Panc1 (cell line): ENCODE measurements at regions not wholly inside any gene's neighbourhood (a gene's known extent, or its start where the extent isn't known, plus 50 kb on each side); places are given as distances from the start of the nearest gene placed in this dataset.
A peak's percentile ranks its signal among the peaks of the same experiment; 100 is the strongest.

ENCODE experiments used
- ATAC-seq: fragments of 200-7000 bp; cut with Tn5 transposase; 2 replicates; pipeline ENCODE4 v1.9.1; 2020; ENCODE audit warnings: mild to moderate bottlenecking, moderate library complexity
- BruUV-seq: library from RNA; stranded (reverse); fragments of 400-500 nt; replicated peaks from 2 replicates; lab custom pipeline; 2021; lab: Mats Ljungman, UMichigan
- CTCF ChIA-PET: fragments of 300-600 bp; sonication (Branson Sonifier 250); formaldehyde crosslinking; loops from one replicate; lab custom pipeline; 2022; ENCODE audit warnings: antibody characterized with exemption; lab: Charles Lee
- POLR2A ChIA-PET: fragments of 300-600 bp; sonication (Branson Sonifier 250); formaldehyde crosslinking; loops from one replicate; lab custom pipeline; 2022; ENCODE audit warnings: antibody characterized with exemption; lab: Charles Lee
- DNase-seq: peaks from one replicate; pipeline ENCODE4 v3.0.0-alpha.2; 2010; ENCODE audit warnings: low read depth, low spot score
- H3K27ac ChIP-seq: 2 replicates; pipeline ENCODE4 v1.5.1; 2011; ENCODE audit warnings: mild to moderate bottlenecking, low read length, inconsistent platforms
- H3K27me3 ChIP-seq: fragments of 200-500 bp; sonication (Bioruptor generic); 2 replicates; pipeline ENCODE4 v1.6.0; 2014; ENCODE audit warnings: low read length, inconsistent platforms; ENCODE audit not compliant: control insufficient read depth, insufficient read depth
- H3K36me3 ChIP-seq: fragments of 200-500 bp; sonication (Bioruptor generic); 2 replicates; pipeline ENCODE4 v1.5.1; 2014; ENCODE audit warnings: inconsistent platforms, mild to moderate bottlenecking, low read length, moderate library complexity; ENCODE audit not compliant: control insufficient read depth, insufficient read depth
- H3K4me1 ChIP-seq: 2 replicates; pipeline ENCODE4 v1.5.1; 2011; ENCODE audit warnings: inconsistent platforms, mild to moderate bottlenecking, low read length, moderate library complexity; ENCODE audit not compliant: control insufficient read depth, insufficient read depth
- H3K4me3 ChIP-seq, 2 experiments: 2 replicates each; pipeline ENCODE4 v1.5.1; 2011 to 2012; ENCODE audit warnings: low read depth in 2 of 2, low read length in 2 of 2, mild to moderate bottlenecking in 2 of 2, inconsistent platforms in 1 of 2, moderate library complexity in 1 of 2
- H3K9me3 ChIP-seq: fragments of 200-500 bp; sonication (Bioruptor generic); 2 replicates; pipeline ENCODE4 v1.5.1; 2014; ENCODE audit warnings: low read depth, mild to moderate bottlenecking, inconsistent platforms, low read length, moderate library complexity; ENCODE audit not compliant: control insufficient read depth, insufficient read depth
- CTCF ChIP-seq: fragments of 450-650 bp; IDR thresholded peaks from 2 replicates; pipeline ENCODE4 v1.5.1; 2017; ENCODE audit warnings: mild to moderate bottlenecking
- POLR2AphosphoS5 ChIP-seq: IDR thresholded peaks from 2 replicates; pipeline ENCODE4 v1.6.1; 2012; ENCODE audit warnings: mild to moderate bottlenecking, low read depth, low read length, moderate library complexity
- SIN3A ChIP-seq: IDR thresholded peaks from 2 replicates; pipeline ENCODE4 v1.6.1; 2012; ENCODE audit warnings: low read depth, mild to moderate bottlenecking, low read length, moderate library complexity, borderline replicate concordance; ENCODE audit not compliant: insufficient read depth
- TCF7L2 ChIP-seq: IDR thresholded peaks from 2 replicates; pipeline ENCODE4 v1.6.1; 2011; ENCODE audit warnings: mild to moderate bottlenecking, low read depth, low read length, inconsistent platforms
- in situ Hi-C: cut with HindIII; loops from 2 replicates; pipeline ENCODE4 v1.10.0; 2016; ENCODE audit warnings: low sequenced_read_pairs, low pct_unique_long_range_greater_than_20kb
- intact Hi-C: fragments of 100-400 bp; cut with micrococcal nuclease; formaldehyde crosslinking; loops from one replicate; pipeline ENCODE4 v1.10.0; 2022; ENCODE audit not compliant: unreplicated experiment
- TF ChIP-seq, protein P1 (sequence below), 2 experiments: IDR thresholded peaks; 2 replicates each; pipeline ENCODE4 v1.6.1; 2011 to 2012; ENCODE audit warnings: low read depth in 2 of 2, control low read depth in 1 of 2, low read length in 1 of 2, mild to moderate bottlenecking in 1 of 2, moderate library complexity in 1 of 2; ENCODE audit not compliant: insufficient read depth in 1 of 2

DNA sequence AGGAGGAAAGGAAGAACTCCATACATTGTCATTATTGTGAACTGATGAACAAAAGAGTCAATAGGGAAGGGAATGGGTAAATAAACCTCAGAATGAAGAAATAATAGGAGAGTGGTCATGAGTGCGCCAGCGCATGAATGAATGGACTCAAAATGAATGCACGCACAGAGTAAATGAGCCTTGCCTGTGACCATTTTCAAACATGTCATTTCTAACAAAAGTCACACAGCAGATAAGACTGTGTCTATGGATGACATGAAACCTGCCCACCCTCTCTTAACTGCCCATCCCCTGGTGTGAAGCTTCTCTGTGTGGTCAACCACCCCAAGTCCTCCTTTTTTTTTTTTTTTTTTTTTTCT is 121.1 kb upstream of the TEX51 start:
- ChIA-PET POLR2A (interaction anchor here (0.7 kb wide), 1 partner anchor 21 kb away, joined by 11 read pairs; no protein-coding TSS in a partner anchor), CTCF (no interaction called here)
- DNase-seq: no peak
- in situ Hi-C loops: no loop called here
- Histone ChIP-seq H3K27me3 (peaks cover 5% of the 10 kb centered on the region; the same call in 1 of the 2 replicates), H3K4me3 (peak overlapping the region; percentile 42 to 79; a peak in 2 of 4 replicates), H3K27ac (no peak overlapping the region), H3K36me3 (no peaks in the 10 kb centered on the region), H3K9me3 (no peaks in the 10 kb centered on the region), H3K4me1 (no peaks in the 10 kb centered on the region)
- no TSS peak for BruUV-seq
- ATAC-seq: no peak
- intact Hi-C loops: loop anchor here (1.0 to 10.0 kb wide), 4 partner anchors 143 to 1033 kb away; no protein-coding TSS in a partner anchor
- TF ChIP-seq CTCF (no peak), TCF7L2 (no peak), SIN3A (no peak), POLR2AphosphoS5 (no peak)
- TF ChIP-seq, protein P1, sequence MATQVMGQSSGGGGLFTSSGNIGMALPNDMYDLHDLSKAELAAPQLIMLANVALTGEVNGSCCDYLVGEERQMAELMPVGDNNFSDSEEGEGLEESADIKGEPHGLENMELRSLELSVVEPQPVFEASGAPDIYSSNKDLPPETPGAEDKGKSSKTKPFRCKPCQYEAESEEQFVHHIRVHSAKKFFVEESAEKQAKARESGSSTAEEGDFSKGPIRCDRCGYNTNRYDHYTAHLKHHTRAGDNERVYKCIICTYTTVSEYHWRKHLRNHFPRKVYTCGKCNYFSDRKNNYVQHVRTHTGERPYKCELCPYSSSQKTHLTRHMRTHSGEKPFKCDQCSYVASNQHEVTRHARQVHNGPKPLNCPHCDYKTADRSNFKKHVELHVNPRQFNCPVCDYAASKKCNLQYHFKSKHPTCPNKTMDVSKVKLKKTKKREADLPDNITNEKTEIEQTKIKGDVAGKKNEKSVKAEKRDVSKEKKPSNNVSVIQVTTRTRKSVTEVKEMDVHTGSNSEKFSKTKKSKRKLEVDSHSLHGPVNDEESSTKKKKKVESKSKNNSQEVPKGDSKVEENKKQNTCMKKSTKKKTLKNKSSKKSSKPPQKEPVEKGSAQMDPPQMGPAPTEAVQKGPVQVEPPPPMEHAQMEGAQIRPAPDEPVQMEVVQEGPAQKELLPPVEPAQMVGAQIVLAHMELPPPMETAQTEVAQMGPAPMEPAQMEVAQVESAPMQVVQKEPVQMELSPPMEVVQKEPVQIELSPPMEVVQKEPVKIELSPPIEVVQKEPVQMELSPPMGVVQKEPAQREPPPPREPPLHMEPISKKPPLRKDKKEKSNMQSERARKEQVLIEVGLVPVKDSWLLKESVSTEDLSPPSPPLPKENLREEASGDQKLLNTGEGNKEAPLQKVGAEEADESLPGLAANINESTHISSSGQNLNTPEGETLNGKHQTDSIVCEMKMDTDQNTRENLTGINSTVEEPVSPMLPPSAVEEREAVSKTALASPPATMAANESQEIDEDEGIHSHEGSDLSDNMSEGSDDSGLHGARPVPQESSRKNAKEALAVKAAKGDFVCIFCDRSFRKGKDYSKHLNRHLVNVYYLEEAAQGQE (IDR thresholded peaks at IDR 0.05; ENCODE audit: insufficient read depth in 1 of 2, low read depth in 2 of 2, low read length in 1 of 2): no peak

GRCh38 chr2:126778561-126779501 is 119.9 kb upstream of the TEX51 start:
- ATAC-seq: no peak
- no peaks in the 10 kb centered on the region for H3K36me3 ChIP-seq
- ChIA-PET CTCF (no interaction called here), POLR2A (no interaction called here)
- peaks cover 5% of the 10 kb centered on the region; the same call in 1 of the 2 replicates for H3K27me3 ChIP-seq
- intact Hi-C loops (loop anchor here (10.0 kb wide), 3 partner anchors 144 to 1034 kb away; no protein-coding TSS in a partner anchor), in situ Hi-C loops (no loop called here)
- no peak for DNase-seq
- BruUV-seq: no TSS peak
- H3K4me3 ChIP-seq: no peak overlapping the region
- no peaks in the 10 kb centered on the region for H3K9me3 ChIP-seq
- TF ChIP-seq, protein P1 (IDR thresholded peaks at IDR 0.05; ENCODE audit: insufficient read depth in 1 of 2, low read depth in 2 of 2, low read length in 1 of 2): no peak
- TF ChIP-seq SIN3A: no peak
- TF ChIP-seq CTCF: no peak
- no peak overlapping the region for H3K27ac ChIP-seq
- H3K4me1 ChIP-seq: no peaks in the 10 kb centered on the region
